KMS-11 (cell line): ENCODE measurements at regions not wholly inside any gene's neighbourhood (a gene's known extent, or its start where the extent isn't known, plus 50 kb on each side); places are given as distances from the start of the nearest gene placed in this dataset.
"Not testable (repeated sequence)": the region's sequence is repeated elsewhere in the genome, so short reads cannot be mapped to it uniquely, and the experiment has no call there.

ENCODE experiments used
- H2AFZ ChIP-seq: fragments of 200-600 bp; sonication (generic); 2 replicates; pipeline ENCODE4 v1.6.1; 2016; ENCODE audit warnings: antibody characterized with exemption, mixed run types, low read depth
- H3K27ac ChIP-seq: fragments of 200-600 bp; sonication (generic); 2 replicates; pipeline ENCODE4 v1.6.1; 2016; ENCODE audit warnings: mild to moderate bottlenecking, mixed run types
- H3K27me3 ChIP-seq: fragments of 200-600 bp; sonication (generic); 2 replicates; pipeline ENCODE4 v1.6.1; 2017; ENCODE audit warnings: mild to moderate bottlenecking, low read depth, mixed run types, moderate library complexity; ENCODE audit not compliant: insufficient read depth
- H3K36me3 ChIP-seq: fragments of 200-600 bp; sonication (generic); 2 replicates; pipeline ENCODE4 v1.6.1; 2017; ENCODE audit warnings: mild to moderate bottlenecking, mixed run types; ENCODE audit not compliant: insufficient read depth
- H3K4me1 ChIP-seq: fragments of 200-600 bp; sonication (generic); 2 replicates; pipeline ENCODE4 v1.6.1; 2016; ENCODE audit warnings: mild to moderate bottlenecking, low read depth, mixed run types; ENCODE audit not compliant: poor library complexity, severe bottlenecking
- H3K4me2 ChIP-seq: fragments of 200-600 bp; sonication (generic); 2 replicates; pipeline ENCODE4 v1.7.0; 2016; ENCODE audit warnings: mild to moderate bottlenecking, mixed run types
- H3K4me3 ChIP-seq: fragments of 200-600 bp; sonication (generic); IDR thresholded peaks from 2 replicates; pipeline ENCODE4 v1.6.1; 2017; ENCODE audit warnings: low read depth, low read length, mixed read lengths; ENCODE audit not compliant: insufficient read depth
- H3K79me2 ChIP-seq: fragments of 200-600 bp; sonication (generic); 2 replicates; pipeline ENCODE4 v1.6.1; 2016; ENCODE audit warnings: low read depth, mixed run types; ENCODE audit not compliant: insufficient read depth
- H3K9ac ChIP-seq: fragments of 200-600 bp; sonication (generic); 2 replicates; pipeline ENCODE4 v1.6.1; 2016; ENCODE audit warnings: mild to moderate bottlenecking, mixed run types
- H4K20me1 ChIP-seq: fragments of 200-600 bp; sonication (generic); 2 replicates; pipeline ENCODE4 v1.6.1; 2016; ENCODE audit warnings: mild to moderate bottlenecking, mixed run types; ENCODE audit not compliant: insufficient read depth
- TF ChIP-seq, protein P1 (sequence below): fragments of 200-600 bp; sonication (generic); conservative IDR thresholded peaks from 2 replicates; pipeline ENCODE4 v1.6.1; 2017; ENCODE audit warnings: low read depth, mild to moderate bottlenecking, antibody characterized with exemption, low read length, moderate library complexity, mixed read lengths

DNA sequence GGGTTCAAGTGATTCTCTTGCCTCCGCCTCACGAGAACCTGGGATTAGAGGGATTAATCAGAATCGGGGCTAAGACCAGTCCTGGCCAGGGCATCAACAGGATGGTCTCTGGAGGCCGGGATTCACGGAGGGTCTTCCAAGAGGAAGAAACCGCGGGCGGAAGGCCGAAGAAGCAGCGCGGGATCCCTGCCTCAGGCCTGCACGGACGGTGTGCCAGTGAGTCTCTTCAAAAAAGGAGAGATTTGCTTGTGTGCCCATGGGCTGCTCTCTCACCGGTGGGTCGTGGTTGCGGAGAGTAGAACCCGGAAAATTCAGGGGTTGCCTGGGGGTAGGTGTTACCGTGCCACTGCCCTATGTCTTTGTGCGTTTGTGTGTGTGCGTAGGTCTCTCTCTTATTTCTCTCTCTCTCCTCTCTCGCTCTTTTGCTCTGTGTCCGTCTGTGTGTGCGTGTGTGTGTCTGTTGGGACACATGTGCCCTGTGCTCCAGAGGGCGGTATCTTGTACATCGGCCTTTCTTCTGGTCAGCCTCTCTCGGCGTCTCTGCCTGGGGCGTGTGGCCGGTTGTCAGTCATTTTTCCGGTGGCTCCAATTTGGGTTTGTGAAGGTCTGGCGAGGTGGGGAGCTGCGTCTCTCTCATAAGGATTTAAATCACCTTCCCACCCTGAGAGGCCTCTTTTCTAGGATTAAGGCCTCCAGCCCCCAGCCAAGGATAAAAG lies 613.2 kb downstream of the KCNJ18 start:
- TF ChIP-seq, protein P1, sequence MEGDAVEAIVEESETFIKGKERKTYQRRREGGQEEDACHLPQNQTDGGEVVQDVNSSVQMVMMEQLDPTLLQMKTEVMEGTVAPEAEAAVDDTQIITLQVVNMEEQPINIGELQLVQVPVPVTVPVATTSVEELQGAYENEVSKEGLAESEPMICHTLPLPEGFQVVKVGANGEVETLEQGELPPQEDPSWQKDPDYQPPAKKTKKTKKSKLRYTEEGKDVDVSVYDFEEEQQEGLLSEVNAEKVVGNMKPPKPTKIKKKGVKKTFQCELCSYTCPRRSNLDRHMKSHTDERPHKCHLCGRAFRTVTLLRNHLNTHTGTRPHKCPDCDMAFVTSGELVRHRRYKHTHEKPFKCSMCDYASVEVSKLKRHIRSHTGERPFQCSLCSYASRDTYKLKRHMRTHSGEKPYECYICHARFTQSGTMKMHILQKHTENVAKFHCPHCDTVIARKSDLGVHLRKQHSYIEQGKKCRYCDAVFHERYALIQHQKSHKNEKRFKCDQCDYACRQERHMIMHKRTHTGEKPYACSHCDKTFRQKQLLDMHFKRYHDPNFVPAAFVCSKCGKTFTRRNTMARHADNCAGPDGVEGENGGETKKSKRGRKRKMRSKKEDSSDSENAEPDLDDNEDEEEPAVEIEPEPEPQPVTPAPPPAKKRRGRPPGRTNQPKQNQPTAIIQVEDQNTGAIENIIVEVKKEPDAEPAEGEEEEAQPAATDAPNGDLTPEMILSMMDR, result no peak
- no peak overlapping the region for H3K9ac ChIP-seq
- no peaks in the 10 kb centered on the region for H3K36me3 ChIP-seq
- H3K4me2 ChIP-seq, result no peak overlapping the region
- H3K27me3 ChIP-seq, result no peaks in the 10 kb centered on the region
- no peak overlapping the region for H3K4me3 ChIP-seq
- H3K79me2 ChIP-seq, result no peaks in the 10 kb centered on the region
- H3K27ac ChIP-seq, result no peak overlapping the region
- H4K20me1 ChIP-seq, result no peaks in the 10 kb centered on the region
- H3K4me1 ChIP-seq, result no peaks in the 10 kb centered on the region
- H2AFZ ChIP-seq, result no peak overlapping the region

DNA sequence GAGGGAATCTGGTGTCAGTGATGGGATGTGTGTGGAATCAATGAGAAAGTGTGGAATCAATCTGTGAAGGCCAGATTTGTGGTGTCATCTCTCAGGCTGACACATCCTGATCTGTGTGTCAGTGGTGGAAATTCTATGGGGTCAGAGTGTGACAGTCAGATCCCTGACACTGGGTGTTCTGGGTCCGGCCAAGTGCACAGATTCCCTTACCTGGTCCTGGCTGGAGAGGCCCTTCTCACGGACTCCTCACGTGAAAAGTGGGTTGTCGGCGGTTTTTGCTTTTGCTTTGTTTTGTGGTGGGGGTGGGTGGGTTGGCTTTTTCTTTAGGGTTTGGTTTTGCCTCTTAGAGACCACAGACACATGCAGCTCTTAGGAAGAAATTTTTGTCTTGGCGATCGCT lies 618.0 kb downstream of the KCNJ18 start:
- not testable (repeated sequence) for H3K4me1 ChIP-seq, H3K79me2 ChIP-seq, H3K27me3 ChIP-seq, H3K4me2 ChIP-seq, H2AFZ ChIP-seq, H3K9ac ChIP-seq, H3K4me3 ChIP-seq, H3K36me3 ChIP-seq, H3K27ac ChIP-seq, H4K20me1 ChIP-seq

DNA sequence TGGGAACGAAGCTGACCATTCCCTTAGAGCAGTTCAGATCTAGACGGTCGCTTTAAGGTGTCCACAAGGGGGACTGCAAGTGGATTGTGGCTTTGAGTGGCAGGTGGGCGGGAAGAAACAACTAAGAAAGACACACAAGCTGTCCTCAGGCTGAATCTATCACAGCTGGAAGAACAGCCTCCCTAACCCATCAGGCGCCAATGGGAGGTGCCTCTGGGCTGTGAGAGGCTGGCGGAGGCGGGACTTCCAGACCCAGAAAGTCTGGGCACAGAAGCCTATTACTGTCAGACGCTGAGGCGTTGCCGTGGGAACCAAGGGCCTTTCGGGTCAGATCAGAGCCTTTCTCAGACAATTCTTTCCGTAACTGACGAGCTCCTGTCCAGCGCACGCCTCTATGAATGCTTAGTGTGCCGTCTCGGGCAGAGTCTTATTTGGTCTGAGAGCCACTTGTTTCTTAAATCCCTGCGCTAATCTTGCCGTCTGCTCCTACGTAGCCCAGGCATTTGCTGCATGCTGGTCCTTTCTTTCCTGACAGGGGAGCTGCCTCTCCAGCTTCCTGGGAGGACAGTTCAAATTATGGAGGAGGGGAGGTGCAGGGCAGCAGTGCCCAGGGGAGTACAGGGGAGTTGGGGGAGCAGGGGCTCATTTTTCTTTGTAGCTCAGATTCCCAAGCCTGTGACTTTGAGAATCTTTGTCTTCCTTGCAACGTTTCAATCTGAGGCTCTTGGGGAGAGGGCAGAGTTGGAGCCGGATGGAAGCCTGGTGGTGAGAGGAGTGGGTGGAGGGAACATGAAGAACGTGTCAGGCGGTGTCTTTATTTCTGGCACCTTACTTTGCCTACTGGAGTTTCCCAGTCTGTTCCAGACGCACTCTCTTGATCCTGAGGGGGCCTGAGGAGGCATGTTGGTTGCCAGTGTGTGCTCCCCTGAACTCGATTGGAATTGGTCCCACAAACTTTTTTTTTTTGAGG lies 618.7 kb downstream of the KCNJ18 start:
- Histone ChIP-seq H3K4me3 (no peak overlapping the region), H3K27ac (no peak overlapping the region), H3K36me3 (no peaks in the 10 kb centered on the region), H3K4me1 (no peaks in the 10 kb centered on the region), H3K27me3 (no peaks in the 10 kb centered on the region), H3K4me2 (no peak overlapping the region), H4K20me1 (no peaks in the 10 kb centered on the region), H3K9ac (no peak overlapping the region), H3K79me2 (no peaks in the 10 kb centered on the region), H2AFZ (no peak overlapping the region)
- TF ChIP-seq, protein P1, result no peak

DNA sequence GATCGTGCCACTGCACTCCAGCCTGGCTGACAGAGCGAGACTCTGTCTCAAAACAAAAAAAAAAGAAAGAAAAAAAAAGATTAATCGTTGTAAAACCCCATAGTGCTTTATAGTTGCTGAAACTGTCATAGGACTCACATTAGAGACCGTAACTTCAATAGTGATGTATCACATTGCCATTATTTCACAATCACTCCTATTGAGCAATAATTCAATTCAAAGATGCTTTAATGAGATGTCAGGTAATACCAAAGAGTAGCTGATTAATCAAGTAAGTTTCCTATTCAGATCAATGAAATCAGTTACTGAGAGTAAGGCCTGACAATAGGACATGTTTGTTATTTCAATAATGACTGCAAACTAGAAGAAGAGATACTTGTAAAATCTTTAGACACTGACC lies 628.7 kb downstream of the KCNJ18 start:
- not testable (repeated sequence) for H3K27me3 ChIP-seq, H3K27ac ChIP-seq, H2AFZ ChIP-seq, H3K9ac ChIP-seq, H3K4me3 ChIP-seq, H4K20me1 ChIP-seq, H3K4me2 ChIP-seq, H3K36me3 ChIP-seq, H3K79me2 ChIP-seq, H3K4me1 ChIP-seq

DNA sequence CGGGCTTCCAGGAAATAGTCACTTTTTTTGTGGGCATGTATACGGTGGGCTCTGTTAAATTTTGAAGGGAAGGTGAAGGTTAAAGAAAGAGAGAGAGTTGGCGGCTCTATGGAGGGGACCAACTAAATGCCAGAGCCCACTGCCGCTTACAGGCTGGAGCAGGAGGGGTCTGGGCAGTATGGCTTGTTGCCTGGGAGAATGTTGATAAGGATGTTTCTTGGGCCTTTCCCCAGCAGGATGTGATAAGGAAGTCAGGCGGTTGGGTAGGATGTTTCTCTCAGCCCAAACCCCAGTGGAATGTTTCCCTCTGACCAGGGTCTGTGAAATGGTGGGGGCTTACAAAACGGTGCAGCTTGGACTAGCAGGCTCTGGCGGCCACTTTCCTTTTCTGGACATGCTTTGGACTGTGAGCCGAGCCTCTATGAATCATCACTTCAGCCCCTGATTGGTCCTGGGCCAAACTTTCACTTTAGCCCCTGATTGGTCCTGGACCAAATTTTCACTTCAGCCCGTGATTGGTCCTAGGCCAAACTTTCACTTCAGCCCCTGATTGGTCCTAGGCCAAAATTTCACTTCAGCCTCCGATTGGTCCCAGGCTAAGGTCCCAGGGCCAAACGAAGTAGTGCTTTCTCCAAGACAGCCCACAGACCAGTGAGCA lies 630.7 kb downstream of the KCNJ18 start:
- H3K27me3 ChIP-seq, H3K4me1 ChIP-seq, H2AFZ ChIP-seq, H3K79me2 ChIP-seq, H3K36me3 ChIP-seq, H3K9ac ChIP-seq, H4K20me1 ChIP-seq, H3K4me3 ChIP-seq, H3K27ac ChIP-seq, H3K4me2 ChIP-seq: not testable (repeated sequence)
